ENCODE measurements at regions not wholly inside any gene's neighbourhood (a gene's known extent, or its start where the extent isn't known, plus 50 kb on each side); places are given as distances from the start of the nearest gene placed in this dataset.

GRCh38 chrX:20382518-20383297, 116.0 kb upstream of the RPS6KA3 start:
- H3K36me3 ChIP-seq (ENCODE audit: insufficient read depth, low read length) = no peaks in the 10 kb centered on the region
- DNase-seq = no peak
- H3K9me2 ChIP-seq (replicated peaks; ENCODE audit: insufficient read depth, low read length) = no peaks in the 10 kb centered on the region; the same call in 1 of the 2 replicates
- H4K20me1 ChIP-seq (ENCODE audit: insufficient read depth, low read depth, low read length) = no peaks in the 10 kb centered on the region
- no peaks in the 10 kb centered on the region for H3K27me3 ChIP-seq (ENCODE audit: low read length)
- H3K4me1 ChIP-seq (ENCODE audit: low read length) = no peaks in the 10 kb centered on the region
- no peaks in the 10 kb centered on the region for H3K79me2 ChIP-seq (ENCODE audit: low read length)
- no peak overlapping the region for H3K4me3 ChIP-seq (ENCODE audit: low read length)
- H3K4me2 ChIP-seq (ENCODE audit: low read depth, low read length, poor library complexity, severe bottlenecking) = no peak overlapping the region
- H2AFZ ChIP-seq (ENCODE audit: low read length) = no peak overlapping the region
- no peak overlapping the region for H3K27ac ChIP-seq (ENCODE audit: low read length)
- H3K9me3 ChIP-seq (ENCODE audit: low read length) = no peaks in the 10 kb centered on the region
- H3K9ac ChIP-seq (ENCODE audit: low read length) = no peak overlapping the region

GRCh38 chrX:20382082-20382481, 115.4 kb upstream of the RPS6KA3 start:
- Histone ChIP-seq H3K27me3 (ENCODE audit: low read length) (no peaks in the 10 kb centered on the region), H3K4me3 (ENCODE audit: low read length) (no peak overlapping the region), H3K4me2 (ENCODE audit: low read depth, low read length, poor library complexity, severe bottlenecking) (no peak overlapping the region), H2AFZ (ENCODE audit: low read length) (no peak overlapping the region), H3K9ac (ENCODE audit: low read length) (no peak overlapping the region), H3K4me1 (ENCODE audit: low read length) (no peaks in the 10 kb centered on the region), H4K20me1 (ENCODE audit: insufficient read depth, low read depth, low read length) (no peaks in the 10 kb centered on the region), H3K36me3 (ENCODE audit: insufficient read depth, low read length) (no peaks in the 10 kb centered on the region), H3K79me2 (ENCODE audit: low read length) (no peaks in the 10 kb centered on the region), H3K9me2 (replicated peaks; ENCODE audit: insufficient read depth, low read length) (no peaks in the 10 kb centered on the region; the same call in 1 of the 2 replicates), H3K9me3 (ENCODE audit: low read length) (no peaks in the 10 kb centered on the region), H3K27ac (ENCODE audit: low read length) (no peak overlapping the region)
- no peak for DNase-seq

GRCh38 chrX:20378233-20378920, 111.7 kb upstream of the RPS6KA3 start:
- Histone ChIP-seq H3K4me2 (ENCODE audit: low read depth, low read length, poor library complexity, severe bottlenecking) (no peak overlapping the region), H3K27me3 (ENCODE audit: low read length) (no peaks in the 10 kb centered on the region), H3K4me3 (ENCODE audit: low read length) (no peak overlapping the region), H3K4me1 (ENCODE audit: low read length) (peaks cover 8% of the 10 kb centered on the region), H2AFZ (ENCODE audit: low read length) (0 out of 2 replicates have a peak overlapping the region, but pooled peaks have one; percentile 39), H3K36me3 (ENCODE audit: insufficient read depth, low read length) (no peaks in the 10 kb centered on the region), H3K79me2 (ENCODE audit: low read length) (no peaks in the 10 kb centered on the region), H3K27ac (ENCODE audit: low read length) (no peak overlapping the region), H4K20me1 (ENCODE audit: insufficient read depth, low read depth, low read length) (no peaks in the 10 kb centered on the region), H3K9me2 (replicated peaks; ENCODE audit: insufficient read depth, low read length) (no peaks in the 10 kb centered on the region; the same call in 1 of the 2 replicates), H3K9ac (ENCODE audit: low read length) (no peak overlapping the region), H3K9me3 (ENCODE audit: low read length) (no peaks in the 10 kb centered on the region)
- no peak for DNase-seq

GRCh38 chrX:20374900-20375438, 108.3 kb upstream of the RPS6KA3 start:
- no peaks in the 10 kb centered on the region for H4K20me1 ChIP-seq (ENCODE audit: insufficient read depth, low read depth, low read length)
- peaks cover 8% of the 10 kb centered on the region for H3K4me1 ChIP-seq (ENCODE audit: low read length)
- H3K9me3 ChIP-seq (ENCODE audit: low read length) = no peaks in the 10 kb centered on the region
- H3K27ac ChIP-seq (ENCODE audit: low read length) = no peak overlapping the region
- H3K79me2 ChIP-seq (ENCODE audit: low read length) = no peaks in the 10 kb centered on the region
- H3K4me2 ChIP-seq (ENCODE audit: low read depth, low read length, poor library complexity, severe bottlenecking) = peak overlapping the region; percentile 5
- DNase-seq = peak; percentile 71
- no peaks in the 10 kb centered on the region; the same call in 1 of the 2 replicates for H3K9me2 ChIP-seq (replicated peaks; ENCODE audit: insufficient read depth, low read length)
- no peaks in the 10 kb centered on the region for H3K36me3 ChIP-seq (ENCODE audit: insufficient read depth, low read length)
- H3K9ac ChIP-seq (ENCODE audit: low read length) = no peak overlapping the region
- peak overlapping the region; percentile 76; the same call in 1 of the 2 replicates for H2AFZ ChIP-seq (ENCODE audit: low read length)
- H3K4me3 ChIP-seq (ENCODE audit: low read length) = no peak overlapping the region
- H3K27me3 ChIP-seq (ENCODE audit: low read length) = no peaks in the 10 kb centered on the region

GRCh38 chrX:20374450-20374849, 107.7 kb upstream of the RPS6KA3 start:
- Histone ChIP-seq H3K27ac (ENCODE audit: low read length) (no peak overlapping the region), H3K4me2 (ENCODE audit: low read depth, low read length, poor library complexity, severe bottlenecking) (no peak overlapping the region), H3K9ac (ENCODE audit: low read length) (no peak overlapping the region), H3K4me3 (ENCODE audit: low read length) (no peak overlapping the region), H3K9me3 (ENCODE audit: low read length) (no peaks in the 10 kb centered on the region), H3K27me3 (ENCODE audit: low read length) (no peaks in the 10 kb centered on the region), H3K4me1 (ENCODE audit: low read length) (peaks cover 8% of the 10 kb centered on the region), H3K36me3 (ENCODE audit: insufficient read depth, low read length) (no peaks in the 10 kb centered on the region), H3K9me2 (replicated peaks; ENCODE audit: insufficient read depth, low read length) (no peaks in the 10 kb centered on the region; the same call in 1 of the 2 replicates), H4K20me1 (ENCODE audit: insufficient read depth, low read depth, low read length) (no peaks in the 10 kb centered on the region), H3K79me2 (ENCODE audit: low read length) (no peaks in the 10 kb centered on the region), H2AFZ (ENCODE audit: low read length) (no peak overlapping the region)
- DNase-seq = no peak

- no peak overlapping the region for H3K27ac ChIP-seq (ENCODE audit: low read length)
- H4K20me1 ChIP-seq (ENCODE audit: insufficient read depth, low read depth, low read length) = no peaks in the 10 kb centered on the region
- no peak overlapping the region for H3K4me2 ChIP-seq (ENCODE audit: low read depth, low read length, poor library complexity, severe bottlenecking)
- peaks cover 8% of the 10 kb centered on the region for H3K4me1 ChIP-seq (ENCODE audit: low read length)
- H3K27me3 ChIP-seq (ENCODE audit: low read length) = no peaks in the 10 kb centered on the region
- H3K9me3 ChIP-seq (ENCODE audit: low read length) = no peaks in the 10 kb centered on the region
- H3K36me3 ChIP-seq (ENCODE audit: insufficient read depth, low read length) = no peaks in the 10 kb centered on the region
- no peak overlapping the region for H3K4me3 ChIP-seq (ENCODE audit: low read length)
- no peak overlapping the region for H2AFZ ChIP-seq (ENCODE audit: low read length)
- no peak for DNase-seq
- no peak overlapping the region for H3K9ac ChIP-seq (ENCODE audit: low read length)
- H3K9me2 ChIP-seq (replicated peaks; ENCODE audit: insufficient read depth, low read length) = no peaks in the 10 kb centered on the region; the same call in 1 of the 2 replicates
- H3K79me2 ChIP-seq (ENCODE audit: low read length) = no peaks in the 10 kb centered on the region
Observed at GRCh38 chrX:20373063-20373462, 106.4 kb upstream of the RPS6KA3 start.

- DNase-seq = no peak
Observed at GRCh38 chrX:20372533-20372932, 105.8 kb upstream of the RPS6KA3 start.

GRCh38 chrX:20369468-20369867, 102.8 kb upstream of the RPS6KA3 start:
- H2AFZ ChIP-seq (ENCODE audit: low read length) = no peak overlapping the region
- H3K9me2 ChIP-seq (replicated peaks; ENCODE audit: insufficient read depth, low read length) = no peaks in the 10 kb centered on the region
- H3K9ac ChIP-seq (ENCODE audit: low read length) = no peak overlapping the region
- no peak overlapping the region for H3K27ac ChIP-seq (ENCODE audit: low read length)
- no peaks in the 10 kb centered on the region for H4K20me1 ChIP-seq (ENCODE audit: insufficient read depth, low read depth, low read length)
- no peak overlapping the region for H3K4me2 ChIP-seq (ENCODE audit: low read depth, low read length, poor library complexity, severe bottlenecking)
- H3K36me3 ChIP-seq (ENCODE audit: insufficient read depth, low read length) = no peaks in the 10 kb centered on the region
- H3K4me3 ChIP-seq (ENCODE audit: low read length) = no peak overlapping the region
- H3K4me1 ChIP-seq (ENCODE audit: low read length) = no peaks in the 10 kb centered on the region
- no peaks in the 10 kb centered on the region for H3K9me3 ChIP-seq (ENCODE audit: low read length)
- H3K27me3 ChIP-seq (ENCODE audit: low read length) = no peaks in the 10 kb centered on the region
- H3K79me2 ChIP-seq (ENCODE audit: low read length) = no peaks in the 10 kb centered on the region
- no peak for DNase-seq

More at GRCh38 chrX:20372533-20372932, 105.8 kb upstream of the RPS6KA3 start:
- no peaks in the 10 kb centered on the region for H3K36me3 ChIP-seq (ENCODE audit: insufficient read depth, low read length)
- no peak overlapping the region for H2AFZ ChIP-seq (ENCODE audit: low read length)
- no peaks in the 10 kb centered on the region for H3K9me3 ChIP-seq (ENCODE audit: low read length)
- no peaks in the 10 kb centered on the region for H3K9me2 ChIP-seq (replicated peaks; ENCODE audit: insufficient read depth, low read length)
- H4K20me1 ChIP-seq (ENCODE audit: insufficient read depth, low read depth, low read length) = no peaks in the 10 kb centered on the region
- no peaks in the 10 kb centered on the region for H3K27me3 ChIP-seq (ENCODE audit: low read length)
- H3K4me3 ChIP-seq (ENCODE audit: low read length) = no peak overlapping the region
- H3K4me1 ChIP-seq (ENCODE audit: low read length) = peaks cover 8% of the 10 kb centered on the region
- no peak overlapping the region for H3K27ac ChIP-seq (ENCODE audit: low read length)
- H3K79me2 ChIP-seq (ENCODE audit: low read length) = no peaks in the 10 kb centered on the region
- no peak overlapping the region for H3K9ac ChIP-seq (ENCODE audit: low read length)
- H3K4me2 ChIP-seq (ENCODE audit: low read depth, low read length, poor library complexity, severe bottlenecking) = no peak overlapping the region
